HCT116 (cell line): ENCODE measurements at regions not wholly inside any gene's neighbourhood (a gene's known extent, or its start where the extent isn't known, plus 50 kb on each side); places are given as distances from the start of the nearest gene placed in this dataset.

ENCODE experiments used
- ATAC-seq: fragments of 200-7000 bp; cut with Tn5 transposase; 2 replicates; pipeline ENCODE4 v1.9.1; 2020; ENCODE audit warnings: mild to moderate bottlenecking, moderate library complexity
- BruUV-seq: library from RNA; stranded (reverse); fragments of 400-500 nt; replicated peaks from 2 replicates; lab custom pipeline; 2021; lab: Mats Ljungman, UMichigan
- CTCF ChIA-PET: fragments of 300-600 bp; sonication (Branson Sonifier 250); formaldehyde crosslinking; loops from one replicate; lab custom pipeline; 2021; ENCODE audit warnings: antibody characterized with exemption; lab: Charles Lee
- POLR2A ChIA-PET: fragments of 300-600, 350-600 bp; sonication (Branson Sonifier 250); formaldehyde crosslinking; loops from one replicate; lab custom pipeline; 2021; ENCODE audit warnings: antibody characterized with exemption; lab: Charles Lee
- RAD21 ChIA-PET, 2 experiments: fragments of 300-600 bp; sonication (Branson Sonifier 250); formaldehyde crosslinking; loops; one replicate each; lab custom pipeline; 2023; ENCODE audit warnings: low total read pairs in 2 of 2; ENCODE audit not compliant: uncharacterized antibody in 2 of 2, unreplicated experiment in 2 of 2, low non-redundant PET in 1 of 2; lab: Charles Lee
- DNase-seq: peaks from one replicate; pipeline ENCODE4 v3.0.0-alpha.2; 2010; ENCODE audit warnings: low read depth, low spot score
- H2AFZ ChIP-seq: fragments of 200-600 bp; shearing (Covaris generic), sonication (generic); 2 replicates; pipeline ENCODE4 v1.6.1; 2017; ENCODE audit warnings: low read depth, mixed run types, mixed read lengths, antibody characterized with exemption, low read length; ENCODE audit not compliant: poor library complexity, severe bottlenecking
- H3K27ac ChIP-seq: 2 replicates; pipeline ENCODE4 v1.5.1; 2012; ENCODE audit warnings: low read depth, low read length
- H3K27me3 ChIP-seq: fragments of 200-600 bp; sonication (generic); 2 replicates; pipeline ENCODE4 v1.6.1; 2016; ENCODE audit warnings: mixed run types, low read length, mixed read lengths; ENCODE audit not compliant: insufficient read depth
- H3K36me3 ChIP-seq, 2 experiments: fragments of 200-500 bp in 1 of 2; fragments of 200-600 bp in 1 of 2; sonication (Bioruptor generic) in 1 of 2; sonication (generic) in 1 of 2; 2 replicates each; pipeline versions ENCODE4 v1.5.1 to v1.6.1; 2014 to 2016; ENCODE audit warnings: low read length in 2 of 2, inconsistent platforms in 1 of 2, mixed read lengths in 1 of 2, mixed run types in 1 of 2; ENCODE audit not compliant: insufficient read depth in 2 of 2, control insufficient read depth in 1 of 2
- H3K4me1 ChIP-seq, 2 experiments: fragments of 200-600 bp in 1 of 2; sonication (generic) in 1 of 2; 2 replicates each; pipeline versions ENCODE4 v1.5.1 to v1.6.1; 2012 to 2017; ENCODE audit warnings: low read length in 2 of 2, inconsistent platforms in 1 of 2, mild to moderate bottlenecking in 1 of 2, mixed read lengths in 1 of 2, mixed run types in 1 of 2, moderate library complexity in 1 of 2; ENCODE audit not compliant: insufficient read depth in 2 of 2, control insufficient read depth in 1 of 2
- H3K4me2 ChIP-seq: fragments of 200-600 bp; sonication (generic); 2 replicates; pipeline ENCODE4 v1.6.1; 2017; ENCODE audit warnings: mixed run types, low read length, mixed read lengths
- H3K4me3 ChIP-seq, 2 experiments: fragments of 200-600 bp in 1 of 2; sonication (generic) in 1 of 2; replicated peaks in 1 of 2; 2 replicates each; pipeline ENCODE4 v1.5.1; 2011 to 2016; ENCODE audit warnings: low read length in 2 of 2, control low read depth in 1 of 2, low read depth in 1 of 2, mild to moderate bottlenecking in 1 of 2, mixed read lengths in 1 of 2, mixed run types in 1 of 2
- H3K79me2 ChIP-seq: fragments of 200-600 bp; sonication (generic); 2 replicates; pipeline ENCODE4 v1.6.1; 2017; ENCODE audit warnings: mild to moderate bottlenecking, mixed run types, low read length, moderate library complexity, mixed read lengths; ENCODE audit not compliant: insufficient read depth
- H3K9ac ChIP-seq: fragments of 200-600 bp; sonication (generic); 2 replicates; pipeline ENCODE4 v1.6.1; 2016; ENCODE audit warnings: low read length, mixed read lengths
- H3K9me2 ChIP-seq: fragments of 200-600 bp; sonication (generic), shearing (Covaris generic); 2 replicates; pipeline ENCODE4 v1.6.1; 2017; ENCODE audit warnings: mixed run types, mild to moderate bottlenecking, moderate library complexity; ENCODE audit not compliant: insufficient read depth
- H3K9me3 ChIP-seq, 2 experiments: fragments of 200-500 bp in 1 of 2; fragments of 200-600 bp in 1 of 2; sonication (Bioruptor generic) in 1 of 2; sonication (generic) in 1 of 2; 2 replicates each; pipeline ENCODE4 v1.6.1; 2014 to 2017; ENCODE audit warnings: low read length in 2 of 2, mixed read lengths in 2 of 2, inconsistent platforms in 1 of 2, low read depth in 1 of 2, mild to moderate bottlenecking in 1 of 2, mixed run types in 1 of 2, moderate library complexity in 1 of 2; ENCODE audit not compliant: control insufficient read depth in 1 of 2, insufficient read depth in 1 of 2
- H4K20me1 ChIP-seq: fragments of 200-600 bp; sonication (generic), shearing (Covaris generic); 2 replicates; pipeline ENCODE4 v1.6.1; 2017; ENCODE audit warnings: mixed run types, mild to moderate bottlenecking, moderate library complexity; ENCODE audit not compliant: insufficient read depth
- CBX3 ChIP-seq: IDR thresholded peaks from 2 replicates; pipeline ENCODE4 v1.6.1; 2012; ENCODE audit warnings: low read depth
- CTCF ChIP-seq, 3 experiments: fragments of 200-600 bp in 1 of 3; sonication (generic) in 1 of 3; IDR thresholded peaks in 2 of 3; conservative IDR thresholded peaks in 1 of 3; 2 replicates each; pipeline ENCODE4 v1.5.1; 2012 to 2017; ENCODE audit warnings: low read depth in 2 of 3, low read length in 2 of 3, antibody characterized with exemption in 1 of 3, borderline replicate concordance in 1 of 3, control low read depth in 1 of 3, mild to moderate bottlenecking in 1 of 3, mixed read lengths in 1 of 3, mixed run types in 1 of 3, moderate library complexity in 1 of 3; ENCODE audit not compliant: insufficient read depth in 1 of 3
- EGR1 ChIP-seq: IDR thresholded peaks from 2 replicates; pipeline ENCODE4 v1.6.1; 2012; ENCODE audit warnings: low read depth
- ELF1 ChIP-seq: IDR thresholded peaks from 2 replicates; pipeline ENCODE4 v1.6.1; 2012; ENCODE audit warnings: low read depth, borderline replicate concordance
- EZH2phosphoT487 ChIP-seq: fragments of 200-600 bp; IDR thresholded peaks from 2 replicates; pipeline ENCODE4 v1.6.1; 2018; ENCODE audit warnings: antibody characterized with exemption, borderline replicate concordance
- FOSL1 ChIP-seq: IDR thresholded peaks from 2 replicates; pipeline ENCODE4 v1.6.1; 2012; ENCODE audit warnings: low read depth
- JUND ChIP-seq: IDR thresholded peaks from 2 replicates; pipeline ENCODE4 v1.6.1; 2012
- MAX ChIP-seq: IDR thresholded peaks from 2 replicates; pipeline ENCODE4 v1.6.1; 2012
- POLR2A ChIP-seq: IDR thresholded peaks from 2 replicates; pipeline ENCODE4 v1.7.0; 2011; ENCODE audit warnings: borderline replicate concordance; ENCODE audit not compliant: insufficient read depth, insufficient read length; ENCODE audit errors: extremely low read depth
- SIN3A ChIP-seq: IDR thresholded peaks from 2 replicates; pipeline ENCODE4 v1.6.1; 2012; ENCODE audit warnings: low read depth
- SP1 ChIP-seq: IDR thresholded peaks from 2 replicates; pipeline ENCODE4 v1.6.1; 2012; ENCODE audit warnings: low read depth
- SRF ChIP-seq: IDR thresholded peaks from 2 replicates; pipeline ENCODE4 v1.6.1; 2012; ENCODE audit warnings: low read depth
- TCF7L2 ChIP-seq: IDR thresholded peaks from 2 replicates; pipeline ENCODE4 v1.7.0; 2011; ENCODE audit warnings: borderline replicate concordance, inconsistent platforms; ENCODE audit not compliant: insufficient read depth, insufficient read length; ENCODE audit errors: extremely low read depth
- YY1 ChIP-seq: IDR thresholded peaks from 2 replicates; pipeline ENCODE4 v1.6.1; 2011; ENCODE audit warnings: low read length, low read depth, moderate library complexity, mild to moderate bottlenecking; ENCODE audit not compliant: insufficient replicate concordance; ENCODE audit errors: extremely low read depth
- ZFX ChIP-seq: fragments of 450-650 bp; IDR thresholded peaks from 2 replicates; pipeline ENCODE4 v1.6.1; 2017
- ZNF274 ChIP-seq: fragments of 200-500 bp; sonication (Bioruptor generic); IDR thresholded peaks from 2 replicates; pipeline ENCODE4 v1.6.1; 2014; ENCODE audit warnings: mild to moderate bottlenecking, low read depth, low read length, inconsistent platforms
- intact Hi-C: fragments of 100-400 bp; cut with micrococcal nuclease; formaldehyde crosslinking; loops from 2 replicates; pipeline ENCODE4 v1.10.0; 2022
- TF ChIP-seq, protein P1 (sequence below): IDR thresholded peaks from 2 replicates; pipeline ENCODE4 v1.6.1; 2011; ENCODE audit warnings: mild to moderate bottlenecking, low read length, moderate library complexity; ENCODE audit not compliant: insufficient replicate concordance; ENCODE audit errors: extremely low read depth

- H3K27me3 ChIP-seq, result no peaks in the 10 kb centered on the region
- ATAC-seq, result no peak
- H3K36me3 ChIP-seq, result no peaks in the 10 kb centered on the region
- H2AFZ ChIP-seq, result no peak overlapping the region
- TF ChIP-seq EZH2phosphoT487 (no peak), EGR1 (no peak), ZNF274 (no peak), CBX3 (no peak), SP1 (no peak), TCF7L2 (no peak), ELF1 (no peak), ZFX (no peak), SIN3A (no peak), POLR2A (no peak)
- BruUV-seq, result no TSS peak
- H3K9me3 ChIP-seq, result no peaks in the 10 kb centered on the region
- no peaks in the 10 kb centered on the region for H3K79me2 ChIP-seq
- no peaks in the 10 kb centered on the region for H4K20me1 ChIP-seq
- RAD21 ChIA-PET, result no interaction called here
- DNase-seq, result no peak
- H3K9ac ChIP-seq, result no peak overlapping the region
- no peak overlapping the region for H3K4me3 ChIP-seq
- CTCF ChIA-PET, result no interaction called here
- no peaks in the 10 kb centered on the region for H3K9me2 ChIP-seq
- H3K27ac ChIP-seq, result no peak overlapping the region
- intact Hi-C loops, result no loop called here
- POLR2A ChIA-PET, result no interaction called here
- H3K4me1 ChIP-seq, result no peaks in the 10 kb centered on the region
- H3K4me2 ChIP-seq, result no peak overlapping the region
Measured at GRCh38 chr1:78722521-78722920, 72.9 kb downstream of the IFI44 start.

GRCh38 chr1:78722947-78723346 lies 73.3 kb downstream of the IFI44 start:
- CTCF ChIA-PET, result no interaction called here
- H3K4me2 ChIP-seq, result no peak overlapping the region
- H3K36me3 ChIP-seq, result no peaks in the 10 kb centered on the region
- no peak for DNase-seq
- TF ChIP-seq CTCF (IDR thresholded peaks at IDR 0.05 in 2 of 3, conservative IDR thresholded peaks at IDR 0.05 in 1 of 3; ENCODE audit: borderline replicate concordance in 1 of 3, insufficient read depth in 1 of 3, low read depth in 2 of 3, low read length in 2 of 3) (no peak), CBX3 (no peak), SIN3A (no peak), ELF1 (no peak), MAX (no peak), JUND (no peak), FOSL1 (no peak), EZH2phosphoT487 (no peak), YY1 (no peak), POLR2A (no peak), SRF (no peak), ZNF274 (no peak), EGR1 (no peak)
- TF ChIP-seq, protein P1, sequence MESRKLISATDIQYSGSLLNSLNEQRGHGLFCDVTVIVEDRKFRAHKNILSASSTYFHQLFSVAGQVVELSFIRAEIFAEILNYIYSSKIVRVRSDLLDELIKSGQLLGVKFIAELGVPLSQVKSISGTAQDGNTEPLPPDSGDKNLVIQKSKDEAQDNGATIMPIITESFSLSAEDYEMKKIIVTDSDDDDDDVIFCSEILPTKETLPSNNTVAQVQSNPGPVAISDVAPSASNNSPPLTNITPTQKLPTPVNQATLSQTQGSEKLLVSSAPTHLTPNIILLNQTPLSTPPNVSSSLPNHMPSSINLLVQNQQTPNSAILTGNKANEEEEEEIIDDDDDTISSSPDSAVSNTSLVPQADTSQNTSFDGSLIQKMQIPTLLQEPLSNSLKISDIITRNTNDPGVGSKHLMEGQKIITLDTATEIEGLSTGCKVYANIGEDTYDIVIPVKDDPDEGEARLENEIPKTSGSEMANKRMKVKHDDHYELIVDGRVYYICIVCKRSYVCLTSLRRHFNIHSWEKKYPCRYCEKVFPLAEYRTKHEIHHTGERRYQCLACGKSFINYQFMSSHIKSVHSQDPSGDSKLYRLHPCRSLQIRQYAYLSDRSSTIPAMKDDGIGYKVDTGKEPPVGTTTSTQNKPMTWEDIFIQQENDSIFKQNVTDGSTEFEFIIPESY, result no peak
- H3K79me2 ChIP-seq, result no peaks in the 10 kb centered on the region
- intact Hi-C loops, result no loop called here
- no peaks in the 10 kb centered on the region for H3K9me3 ChIP-seq
- no peaks in the 10 kb centered on the region for H4K20me1 ChIP-seq
- POLR2A ChIA-PET, result no interaction called here
- no peak overlapping the region for H3K4me3 ChIP-seq
- H3K27ac ChIP-seq, result no peak overlapping the region
- H3K9me2 ChIP-seq, result no peaks in the 10 kb centered on the region
- RAD21 ChIA-PET, result no interaction called here
- no peak overlapping the region for H2AFZ ChIP-seq
- H3K4me1 ChIP-seq, result no peaks in the 10 kb centered on the region
- no peak overlapping the region for H3K9ac ChIP-seq
- H3K27me3 ChIP-seq, result no peaks in the 10 kb centered on the region
- BruUV-seq, result no TSS peak
- no peak for ATAC-seq
